H7 (cell line): ENCODE measurements at regions not wholly inside any gene's neighbourhood (a gene's known extent, or its start where the extent isn't known, plus 50 kb on each side); places are given as distances from the start of the nearest gene placed in this dataset.
A peak's percentile ranks its signal among the peaks of the same experiment; 100 is the strongest.

ENCODE experiments used
- DNase-seq: peaks from one replicate; pipeline ENCODE4 v3.0.0; 2012
- H3K27me3 ChIP-seq: 2 replicates; pipeline ENCODE4 v1.6.0; 2011; ENCODE audit warnings: mild to moderate bottlenecking, low read length; ENCODE audit not compliant: control insufficient read depth, insufficient read depth
- H3K36me3 ChIP-seq: replicated peaks from 2 replicates; pipeline ENCODE4 v1.5.1; 2011; ENCODE audit warnings: low read length; ENCODE audit not compliant: control insufficient read depth, insufficient read depth
- H3K4me3 ChIP-seq: 2 replicates; pipeline ENCODE4 v1.5.1; 2011; ENCODE audit warnings: low read depth, mild to moderate bottlenecking, control low read depth, low read length, moderate library complexity; ENCODE audit not compliant: insufficient read depth

- DNase-seq = no peak
These were observed 172.0 kb upstream of the ALKAL2 start for GRCh38 chr2:459931-460330.

GRCh38 chr2:458425-458815 lies 170.5 kb upstream of the ALKAL2 start:
- H3K27me3 ChIP-seq = no peaks in the 10 kb centered on the region
- DNase-seq = peak; percentile 73
- no peaks in the 10 kb centered on the region for H3K36me3 ChIP-seq
- no peak overlapping the region for H3K4me3 ChIP-seq

More at GRCh38 chr2:459931-460330, 172.0 kb upstream of the ALKAL2 start:
- Histone ChIP-seq H3K4me3 (no peak overlapping the region), H3K27me3 (no peaks in the 10 kb centered on the region), H3K36me3 (no peaks in the 10 kb centered on the region)

DNA sequence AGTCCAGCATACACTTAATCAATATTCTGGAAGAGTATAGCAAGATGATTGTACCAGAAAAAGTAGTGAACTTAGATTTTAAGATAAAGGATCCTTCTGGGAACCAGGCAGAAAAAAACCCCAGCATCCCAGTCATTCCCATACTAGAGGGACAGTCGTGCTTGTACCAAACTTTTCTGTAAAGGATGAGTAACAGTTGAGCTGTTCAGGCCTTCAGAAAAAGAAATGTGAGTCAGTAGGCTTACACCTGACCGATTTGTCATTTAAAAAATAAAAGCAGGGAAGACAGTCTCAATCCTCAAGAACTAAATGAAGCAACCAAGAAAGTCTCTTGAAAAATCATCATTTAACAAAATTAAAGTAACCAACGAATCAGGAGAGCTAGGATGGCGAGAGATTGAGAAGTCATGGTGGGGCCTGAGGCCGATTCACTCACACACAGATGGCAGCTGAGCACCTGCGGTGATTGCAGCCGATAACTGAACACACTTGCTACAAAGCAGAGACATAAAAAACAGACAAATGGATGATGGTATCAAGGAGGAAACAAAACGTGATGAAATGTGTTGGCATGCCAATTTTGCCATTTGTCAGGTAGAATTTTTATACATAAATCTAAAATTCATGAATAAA lies 170.0 kb upstream of the ALKAL2 start:
- no peak for DNase-seq
- no peak overlapping the region for H3K4me3 ChIP-seq
- H3K27me3 ChIP-seq = no peaks in the 10 kb centered on the region
- no peaks in the 10 kb centered on the region for H3K36me3 ChIP-seq

DNA sequence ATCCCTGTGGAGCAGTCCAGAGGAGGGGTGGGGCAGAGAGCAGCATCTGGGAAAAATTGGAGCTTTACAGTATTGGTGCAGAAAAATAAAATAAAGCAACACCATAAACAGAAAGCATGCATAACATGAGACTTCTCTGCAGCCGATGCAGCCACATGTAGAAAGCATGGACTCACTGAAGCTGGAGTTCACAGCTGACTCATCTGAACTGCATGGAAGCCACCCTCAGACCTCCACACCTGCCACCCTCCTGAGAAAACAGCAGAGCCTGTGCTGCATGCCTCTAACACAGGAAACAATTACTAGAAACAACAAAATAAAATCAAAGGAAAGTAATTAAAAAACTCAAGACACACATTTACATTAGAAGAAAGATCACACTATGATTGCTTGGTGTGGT lies 169.4 kb upstream of the ALKAL2 start:
- H3K4me3 ChIP-seq = no peak overlapping the region

DNA sequence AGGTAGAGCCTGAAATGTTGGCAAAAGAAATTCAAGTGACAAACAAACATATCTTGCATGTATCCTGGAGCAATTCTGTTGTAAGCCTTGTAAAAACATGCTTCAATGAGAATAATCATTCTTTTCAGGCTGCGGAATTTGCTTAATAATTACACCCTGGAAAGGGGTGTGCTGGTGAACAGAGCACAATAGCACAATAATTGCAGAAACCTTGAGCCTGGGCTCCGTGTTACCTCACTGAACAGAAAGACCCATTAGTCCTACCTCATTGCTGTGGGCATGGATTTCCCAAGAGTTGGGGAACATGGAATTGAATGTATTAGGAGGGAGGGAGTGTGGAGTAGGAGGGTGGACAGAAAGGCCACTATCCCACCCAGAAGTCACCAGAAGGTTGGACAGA lies 168.0 kb upstream of the ALKAL2 start:
- no peak for DNase-seq
- Histone ChIP-seq H3K36me3 (no peaks in the 10 kb centered on the region), H3K27me3 (no peaks in the 10 kb centered on the region), H3K4me3 (no peak overlapping the region)

More for the DNA sequence above, 169.4 kb upstream of the ALKAL2 start:
- Histone ChIP-seq H3K27me3 (no peaks in the 10 kb centered on the region), H3K36me3 (no peaks in the 10 kb centered on the region)
- no peak for DNase-seq

GRCh38 chr2:455015-455705 lies 167.3 kb upstream of the ALKAL2 start:
- no peak overlapping the region for H3K4me3 ChIP-seq
- DNase-seq = no peak
- no peaks in the 10 kb centered on the region for H3K27me3 ChIP-seq
- no peaks in the 10 kb centered on the region for H3K36me3 ChIP-seq

DNA sequence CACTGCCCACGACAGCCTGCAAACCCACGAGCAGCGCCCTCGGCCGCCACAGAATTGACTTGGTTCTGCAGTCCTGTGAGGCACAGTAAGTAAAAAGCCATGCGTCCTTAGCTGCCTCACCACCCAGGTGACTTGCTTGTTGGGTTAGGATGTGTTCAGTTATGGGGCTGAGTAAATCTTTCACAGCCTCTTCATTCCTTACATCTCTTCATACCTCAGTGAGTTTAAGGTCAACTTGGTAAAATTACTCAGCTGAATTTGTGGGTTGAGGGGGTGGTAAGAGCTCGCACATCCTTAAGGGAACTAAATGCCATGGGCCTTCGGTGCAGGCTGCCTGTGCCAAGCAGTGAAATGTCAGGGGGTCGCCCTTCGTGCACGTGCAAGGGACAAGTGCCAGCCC lies 165.2 kb upstream of the ALKAL2 start:
- H3K27me3 ChIP-seq = no peaks in the 10 kb centered on the region
- H3K4me3 ChIP-seq = no peak overlapping the region
- no peaks in the 10 kb centered on the region for H3K36me3 ChIP-seq
- DNase-seq = no peak

DNA sequence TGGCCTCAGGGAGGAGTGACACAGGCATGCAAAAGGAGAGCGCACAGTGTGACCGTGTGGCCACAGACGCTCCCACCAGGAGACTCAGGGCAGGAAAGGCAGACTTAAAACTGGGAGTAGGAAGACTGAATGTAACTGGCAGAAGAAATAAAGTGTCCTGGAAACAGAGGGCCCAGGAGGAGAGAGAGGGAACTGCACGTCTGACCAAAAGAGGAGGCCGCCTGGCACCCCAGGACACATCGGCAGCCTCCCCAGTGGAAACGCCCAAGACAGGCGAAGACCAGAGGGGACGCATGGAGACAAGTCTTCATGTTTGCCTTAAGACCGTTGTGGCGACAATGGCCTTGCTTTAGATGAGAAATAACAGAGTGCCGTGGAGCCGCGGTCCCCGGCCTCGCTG lies 163.6 kb upstream of the ALKAL2 start:
- H3K27me3 ChIP-seq = no peaks in the 10 kb centered on the region
- no peaks in the 10 kb centered on the region for H3K36me3 ChIP-seq
- DNase-seq = no peak
- no peak overlapping the region for H3K4me3 ChIP-seq

DNA sequence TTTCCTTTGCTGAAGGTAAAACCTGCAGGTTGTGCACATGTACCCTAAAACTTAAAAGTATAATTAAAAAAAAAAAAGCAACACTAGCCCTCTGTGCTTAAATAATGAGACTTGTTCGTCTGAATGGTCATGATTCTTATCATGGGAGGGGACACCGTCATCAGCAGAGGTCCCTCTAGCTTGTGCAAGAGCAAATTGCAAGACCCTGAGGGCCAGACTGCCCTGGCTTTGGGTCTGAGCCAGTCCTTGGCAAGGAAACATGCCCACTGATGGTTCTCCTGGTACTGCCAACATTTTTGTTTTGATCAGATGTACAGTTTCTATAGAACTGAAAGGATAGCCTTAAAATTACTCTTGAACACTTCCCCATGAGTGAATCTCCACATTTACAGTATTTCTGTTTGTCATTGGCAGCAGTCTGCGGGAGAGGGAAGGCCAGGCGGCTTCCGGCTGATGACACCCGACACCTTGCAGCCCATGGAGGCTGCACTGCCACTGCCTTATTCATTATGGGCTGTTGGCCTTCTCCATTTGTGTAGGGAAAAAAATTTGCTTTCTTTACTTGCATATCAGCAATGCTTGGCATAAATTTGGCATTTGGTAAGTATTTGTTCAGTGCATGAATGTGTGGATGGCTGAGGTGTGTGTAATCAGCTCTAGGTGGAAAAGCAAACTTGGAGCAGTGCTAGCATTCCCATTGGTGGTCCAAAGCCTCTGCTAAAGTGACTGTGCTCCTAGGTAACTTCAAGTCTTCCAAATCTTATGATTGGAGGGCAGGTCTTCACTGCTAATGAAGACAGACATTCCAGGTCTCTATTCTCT lies 161.6 kb upstream of the ALKAL2 start:
- H3K27me3 ChIP-seq = no peaks in the 10 kb centered on the region
- DNase-seq = no peak
- no peaks in the 10 kb centered on the region for H3K36me3 ChIP-seq
- H3K4me3 ChIP-seq = no peak overlapping the region

DNA sequence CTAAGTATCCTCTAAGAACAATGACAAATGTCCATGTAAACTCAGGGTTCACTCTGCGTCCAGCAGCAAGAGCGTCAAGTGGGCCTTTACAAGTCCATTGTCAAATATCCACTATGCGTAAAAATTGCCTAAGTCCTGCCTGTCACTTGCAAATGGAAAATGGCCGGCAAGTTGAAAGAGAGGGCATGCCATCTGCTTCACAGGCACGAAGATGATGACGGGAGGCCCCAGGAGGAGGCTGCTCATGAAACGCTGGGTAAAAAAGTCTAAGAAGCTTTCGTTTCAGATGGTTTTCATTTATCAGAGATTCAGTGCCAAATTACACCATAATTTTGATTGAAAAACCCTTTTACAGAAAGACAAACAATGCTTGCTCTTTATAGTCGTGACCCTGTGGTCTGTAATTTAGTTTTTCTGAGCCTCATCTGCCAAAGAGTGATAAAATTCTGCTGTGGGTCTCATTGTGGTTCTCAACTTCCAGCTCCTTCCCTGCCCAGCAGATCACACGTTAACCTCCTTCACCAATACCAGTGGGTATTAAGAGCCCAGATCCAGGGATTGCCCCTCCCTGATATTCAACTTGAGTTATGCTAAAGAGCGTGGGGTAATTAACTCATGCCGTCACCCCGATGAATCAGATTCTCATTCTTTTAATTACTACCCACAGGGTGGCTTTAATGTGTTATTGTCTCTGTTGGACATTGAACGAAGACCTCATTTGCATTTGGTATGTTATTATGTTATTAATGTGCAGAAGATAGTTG lies 160.2 kb upstream of the ALKAL2 start:
- Histone ChIP-seq H3K4me3 (no peak overlapping the region), H3K36me3 (no peaks in the 10 kb centered on the region), H3K27me3 (no peaks in the 10 kb centered on the region)
- no peak for DNase-seq

DNA sequence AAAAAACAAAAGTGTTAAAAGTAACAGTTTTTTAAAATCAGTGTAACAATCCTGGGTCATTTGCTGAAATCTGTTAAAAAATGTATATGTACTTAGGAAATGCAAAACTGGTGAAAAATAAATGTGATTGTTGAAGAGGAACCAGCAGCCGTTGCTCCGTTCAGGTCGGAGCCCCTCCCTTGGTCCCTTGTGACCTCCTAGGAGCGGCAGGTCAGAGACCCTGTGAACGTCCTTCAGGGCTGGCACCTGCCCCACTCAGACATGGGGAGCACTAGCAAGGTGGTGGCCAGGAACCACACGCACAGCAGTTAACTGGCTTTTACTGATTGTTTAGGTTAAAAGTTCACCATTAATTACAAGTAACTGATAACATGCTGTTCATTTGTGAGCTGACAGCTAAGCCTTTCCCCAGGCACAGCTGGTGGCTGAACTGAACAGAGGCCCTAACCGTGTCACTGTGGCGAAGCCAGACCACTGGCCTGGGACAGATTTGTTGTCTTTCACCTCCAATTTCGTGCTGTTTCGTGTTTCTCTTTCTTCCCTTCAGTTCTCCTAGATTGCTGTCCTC lies 159.2 kb upstream of the ALKAL2 start:
- Histone ChIP-seq H3K27me3 (no peaks in the 10 kb centered on the region), H3K4me3 (no peak overlapping the region), H3K36me3 (no peaks in the 10 kb centered on the region)
- no peak for DNase-seq

GRCh38 chr2:446303-446874 lies 158.5 kb upstream of the ALKAL2 start:
- Histone ChIP-seq H3K27me3 (no peaks in the 10 kb centered on the region), H3K36me3 (no peaks in the 10 kb centered on the region), H3K4me3 (no peak overlapping the region)
- DNase-seq = no peak

DNA sequence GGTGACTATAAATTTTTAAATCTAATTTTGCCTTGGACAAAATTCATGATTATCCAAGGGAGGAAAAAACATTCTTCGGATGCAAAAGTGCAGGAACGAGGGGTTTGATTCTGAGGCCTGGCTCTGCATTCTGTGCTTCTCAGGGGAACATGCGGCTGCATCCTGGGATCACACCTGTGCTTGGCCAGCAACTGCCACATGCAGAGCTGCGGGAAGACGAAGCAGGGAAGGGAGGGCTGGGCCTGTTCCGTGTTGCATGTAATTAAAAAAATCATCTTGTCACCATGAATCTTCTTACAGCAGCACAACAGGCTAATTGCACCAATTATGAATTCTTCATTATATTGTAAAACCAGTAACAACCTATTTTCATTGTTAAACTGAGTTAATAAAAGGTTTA lies 158.0 kb upstream of the ALKAL2 start:
- Histone ChIP-seq H3K4me3 (no peak overlapping the region), H3K36me3 (no peaks in the 10 kb centered on the region), H3K27me3 (no peaks in the 10 kb centered on the region)
- no peak for DNase-seq
